ENCODE measurements at regions not wholly inside any gene's neighbourhood (a gene's known extent, or its start where the extent isn't known, plus 50 kb on each side); places are given as distances from the start of the nearest gene placed in this dataset.

- TF ChIP-seq POLR2A (IDR thresholded peaks at IDR 0.05; ENCODE audit: low read depth, low read length), result no peak
- no peak for TF ChIP-seq POLR2AphosphoS5 (IDR thresholded peaks at IDR 0.05; ENCODE audit: low read depth, low read length)
- TF ChIP-seq SPI1 (IDR thresholded peaks at IDR 0.05; ENCODE audit: low read depth, low read length), result no peak
- no peak for TF ChIP-seq POU2F2 (IDR thresholded peaks at IDR 0.05; ENCODE audit: low read depth, low read length)
- TF ChIP-seq TAF1 (IDR thresholded peaks at IDR 0.05; ENCODE audit: low read depth, low read length), result no peak
- no peak for TF ChIP-seq PAX5 (IDR thresholded peaks at IDR 0.05; ENCODE audit: insufficient read depth, low read length, severe bottlenecking)
Observed at GRCh38 chr11:34799848-34800247, 116.3 kb downstream of the APIP start.
